Colonic mucosa (tissue), 4 donors: ENCODE measurements at regions not wholly inside any gene's neighbourhood (a gene's known extent, or its start where the extent isn't known, plus 50 kb on each side); places are given as distances from the start of the nearest gene placed in this dataset.

Experiments
- DNase-seq: peaks from one replicate; pipeline ENCODE4 v3.0.0-alpha.2; 2020
- H3K27ac ChIP-seq: fragments of 200-600 bp; one replicate; pipeline ENCODE4 v1.8.0; 2021
- H3K27me3 ChIP-seq: fragments of 200-600 bp; one replicate; pipeline ENCODE4 v1.8.0; 2021
- H3K36me3 ChIP-seq: fragments of 200-600 bp; one replicate; pipeline ENCODE4 v1.8.0; 2021
- H3K4me1 ChIP-seq: fragments of 200-600 bp; one replicate; pipeline ENCODE4 v1.8.0; 2021; ENCODE audit warnings: mild to moderate bottlenecking
- H3K4me3 ChIP-seq: fragments of 200-600 bp; one replicate; pipeline ENCODE4 v1.8.0; 2021
- H3K9ac ChIP-seq, 2 donors: one replicate each; pipeline ENCODE4 v1.7.0; 2013; ENCODE audit warnings: control low read depth in 2 of 2, low read depth in 2 of 2, low read length in 2 of 2
- H3K9me3 ChIP-seq: fragments of 200-600 bp; one replicate; pipeline ENCODE4 v1.8.0; 2021
- CTCF ChIP-seq: fragments of 200-600 bp; IDR thresholded peaks from one replicate; pipeline ENCODE4 v1.8.0; 2022; ENCODE audit warnings: antibody characterized with exemption, mild to moderate bottlenecking
- intact Hi-C: fragments of 100-400 bp; cut with DNase I; formaldehyde crosslinking; loops from one replicate; pipeline ENCODE4 v1.14.1; 2022
- donor health status: healthy.
- donor health status: DM: no; HTN: no; CAD: no.
- donor health status: DM: no; HTN: no; CAD: no.

- DNase-seq: no peak
- Histone ChIP-seq H3K4me3 (no peak overlapping the region), H3K4me1 (no peaks in the 10 kb centered on the region), H3K27ac (no peak overlapping the region), H3K36me3 (no peaks in the 10 kb centered on the region), H3K27me3 (no peaks in the 10 kb centered on the region), H3K9ac (no peak overlapping the region), H3K9me3 (no peaks in the 10 kb centered on the region)
- intact Hi-C loops: no loop called here
- TF ChIP-seq CTCF: no peak
Observed at GRCh38 chr11:23574149-23574548, 713.9 kb upstream of the CCDC179 start.

DNA sequence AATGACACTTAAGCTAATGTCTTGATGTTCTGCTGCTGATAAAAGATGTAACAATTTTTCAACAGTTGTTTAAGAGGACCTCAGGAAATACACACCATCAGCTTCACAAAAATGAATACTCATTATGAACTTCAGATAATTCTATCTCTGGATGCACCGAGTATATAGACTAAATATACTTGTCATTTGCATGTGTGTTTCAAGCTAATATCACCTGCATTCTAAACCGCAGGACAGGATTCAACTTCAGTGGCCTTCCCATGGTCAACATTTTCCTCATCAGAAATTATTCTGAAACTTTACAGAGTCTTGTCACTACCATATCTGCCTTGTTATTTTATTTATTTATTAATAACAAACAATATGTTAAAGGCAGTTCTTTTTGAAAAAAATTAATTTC, 717.0 kb upstream of the CCDC179 start:
- intact Hi-C loops: no loop called here
- no peaks in the 10 kb centered on the region for H3K36me3 ChIP-seq
- H3K4me1 ChIP-seq: no peaks in the 10 kb centered on the region

GRCh38 chr11:23585416-23586104, 725.3 kb upstream of the CCDC179 start:
- Histone ChIP-seq H3K9ac (no peak overlapping the region), H3K4me3 (no peak overlapping the region), H3K4me1 (no peaks in the 10 kb centered on the region), H3K36me3 (no peaks in the 10 kb centered on the region), H3K27me3 (no peaks in the 10 kb centered on the region), H3K9me3 (no peaks in the 10 kb centered on the region), H3K27ac (no peak overlapping the region)
- no peak for TF ChIP-seq CTCF
- intact Hi-C loops: no loop called here
- DNase-seq: no peak

More for the DNA sequence above, 717.0 kb upstream of the CCDC179 start:
- H3K27me3 ChIP-seq: no peaks in the 10 kb centered on the region
- H3K9ac ChIP-seq: no peak overlapping the region
- no peaks in the 10 kb centered on the region for H3K9me3 ChIP-seq
- H3K27ac ChIP-seq: no peak overlapping the region
- H3K4me3 ChIP-seq: no peak overlapping the region
- TF ChIP-seq CTCF: no peak
- DNase-seq: no peak

DNA sequence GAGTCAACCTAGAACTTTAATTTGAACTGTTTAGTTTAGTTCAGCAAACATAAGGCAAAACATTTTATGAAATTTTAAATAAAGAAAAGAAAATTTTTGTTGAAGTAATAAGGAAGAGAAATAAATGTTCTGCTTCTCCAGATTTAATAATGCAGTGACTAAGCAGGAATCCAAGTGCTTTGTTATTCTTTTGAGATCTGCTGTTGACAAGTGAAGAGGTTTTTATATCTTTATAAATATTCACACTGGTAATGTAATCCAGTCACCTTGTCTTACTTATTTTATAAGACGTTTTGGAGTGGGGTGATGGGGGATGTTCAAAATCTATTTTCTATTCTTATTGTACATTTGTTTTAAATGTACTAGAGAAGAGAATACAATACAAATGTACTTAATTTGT, 725.9 kb upstream of the CCDC179 start:
- intact Hi-C loops: no loop called here
- H3K36me3 ChIP-seq: no peaks in the 10 kb centered on the region
- no peaks in the 10 kb centered on the region for H3K9me3 ChIP-seq
- no peak overlapping the region for H3K9ac ChIP-seq
- H3K27ac ChIP-seq: no peak overlapping the region
- no peaks in the 10 kb centered on the region for H3K4me1 ChIP-seq
- TF ChIP-seq CTCF: no peak
- H3K27me3 ChIP-seq: no peaks in the 10 kb centered on the region
- no peak overlapping the region for H3K4me3 ChIP-seq
- no peak for DNase-seq

- H3K27me3 ChIP-seq: no peaks in the 10 kb centered on the region
- H3K4me3 ChIP-seq: no peak overlapping the region
- DNase-seq: no peak
- no peaks in the 10 kb centered on the region for H3K36me3 ChIP-seq
- H3K27ac ChIP-seq: no peak overlapping the region
- no peak overlapping the region for H3K9ac ChIP-seq
- H3K4me1 ChIP-seq: no peaks in the 10 kb centered on the region
- intact Hi-C loops: no loop called here
- H3K9me3 ChIP-seq: no peaks in the 10 kb centered on the region
- TF ChIP-seq CTCF: no peak
Observed at GRCh38 chr11:23590596-23591308, 730.5 kb upstream of the CCDC179 start.
